ENCODE measurements at regions not wholly inside any gene's neighbourhood (a gene's known extent, or its start where the extent isn't known, plus 50 kb on each side); places are given as distances from the start of the nearest gene placed in this dataset.
A peak's percentile ranks its signal among the peaks of the same experiment; 100 is the strongest.

DNA sequence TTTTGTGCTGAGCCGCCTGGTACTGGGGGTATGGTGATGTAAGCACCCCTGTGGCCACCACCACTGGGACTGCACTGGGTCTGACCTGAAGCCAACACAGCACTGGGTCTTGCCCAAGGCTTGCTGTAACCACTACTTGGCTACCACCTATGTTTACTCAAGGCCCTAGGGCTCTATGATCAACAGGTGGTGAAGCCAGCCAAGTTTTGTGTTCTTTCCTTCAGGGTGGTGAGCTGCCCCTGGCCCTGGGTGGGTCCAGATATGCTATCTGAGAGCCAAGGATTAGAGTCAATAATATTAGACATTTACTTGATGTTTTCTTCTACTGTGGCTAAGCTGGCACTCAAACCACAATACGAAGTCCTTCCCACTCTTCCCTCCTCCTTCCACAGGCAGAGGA, 55.1 kb upstream of the PAGE4 start:
- DNase-seq, result no peak

DNA sequence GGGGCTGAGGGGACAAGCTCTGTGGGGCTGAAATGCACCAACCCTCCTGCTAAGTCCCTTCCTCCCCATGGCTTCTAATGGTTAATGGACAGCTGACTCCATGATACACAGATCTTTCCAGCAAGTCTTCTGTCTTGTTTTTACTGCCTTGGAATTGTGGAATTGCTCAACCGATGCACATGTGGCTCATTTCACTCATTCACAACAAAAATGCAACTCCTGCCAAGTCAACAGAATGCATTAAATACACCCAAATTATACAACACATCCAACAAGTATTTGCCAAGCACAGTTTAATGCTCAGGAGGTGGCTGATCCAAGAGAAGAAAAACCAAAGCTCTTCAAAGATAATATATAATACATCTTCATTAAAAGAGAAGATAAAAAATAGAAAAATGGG, 61.9 kb upstream of the PAGE4 start:
- no peak for DNase-seq

DNA sequence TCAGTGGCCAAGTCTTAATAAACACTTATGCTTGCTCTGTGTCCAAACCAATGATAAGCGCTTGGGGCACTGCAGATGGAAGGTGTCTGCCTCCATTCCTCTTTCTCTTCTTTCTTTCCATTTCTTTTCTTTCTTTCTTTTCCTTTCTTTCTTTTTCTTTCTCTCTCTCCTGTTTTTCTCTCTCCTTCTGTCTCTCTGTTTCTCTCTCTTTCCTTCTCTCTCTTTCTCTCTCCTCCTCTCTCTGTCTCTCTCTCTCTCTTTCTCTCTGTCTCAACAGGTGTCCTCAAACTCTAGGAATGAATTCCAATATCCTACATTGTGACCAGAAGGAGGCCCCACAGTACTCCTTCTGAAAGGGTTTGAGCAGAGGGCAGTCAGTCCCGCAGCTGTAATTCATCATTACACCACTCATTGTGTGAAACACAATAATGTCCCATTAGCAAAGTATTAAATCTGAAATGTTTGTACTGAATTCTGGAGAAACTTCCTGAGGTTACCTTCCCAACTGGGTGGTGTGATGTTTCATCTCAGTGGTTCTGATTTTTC, 66.5 kb upstream of the PAGE1 start:
- no peak for DNase-seq

GRCh38 chrX:49761481-49761880, 65.7 kb upstream of the PAGE1 start:
- peak; percentile 23 for DNase-seq

- no peak for DNase-seq
Observed at GRCh38 chrX:49760290-49760890, 64.6 kb upstream of the PAGE1 start.

- DNase-seq, result no peak
Observed at GRCh38 chrX:49756692-49757091, 60.9 kb upstream of the PAGE1 start.

DNA sequence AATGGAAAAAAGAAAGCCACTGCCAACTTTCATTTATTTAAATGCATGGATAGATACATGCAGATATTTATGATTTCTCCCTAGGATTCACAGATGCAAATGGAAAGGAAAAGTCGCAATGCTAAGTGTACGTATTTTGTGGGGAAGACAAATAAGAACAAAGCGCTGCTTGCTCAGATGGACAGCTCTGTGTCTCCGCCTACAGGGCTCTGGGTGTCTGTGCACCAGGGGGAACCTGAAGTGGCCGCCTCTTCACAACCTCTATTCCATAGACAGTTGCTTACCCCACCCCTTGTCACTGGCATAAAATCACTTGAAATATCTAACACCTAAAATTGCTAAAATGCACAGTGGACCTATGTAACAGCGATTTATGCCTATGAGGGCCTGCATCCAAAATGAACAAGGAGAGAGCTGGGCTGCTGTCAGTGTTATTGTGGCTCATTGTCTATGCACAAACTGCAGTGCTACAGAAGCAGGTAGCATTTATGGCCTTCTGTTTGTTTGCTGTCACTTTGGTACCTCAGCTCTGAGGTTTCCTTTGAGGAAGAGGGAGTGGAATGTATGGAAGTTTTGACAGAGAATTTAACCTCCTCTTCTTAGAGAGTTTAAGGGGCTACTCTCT, 58.6 kb upstream of the PAGE1 start:
- peak; percentile 54 for DNase-seq

DNA sequence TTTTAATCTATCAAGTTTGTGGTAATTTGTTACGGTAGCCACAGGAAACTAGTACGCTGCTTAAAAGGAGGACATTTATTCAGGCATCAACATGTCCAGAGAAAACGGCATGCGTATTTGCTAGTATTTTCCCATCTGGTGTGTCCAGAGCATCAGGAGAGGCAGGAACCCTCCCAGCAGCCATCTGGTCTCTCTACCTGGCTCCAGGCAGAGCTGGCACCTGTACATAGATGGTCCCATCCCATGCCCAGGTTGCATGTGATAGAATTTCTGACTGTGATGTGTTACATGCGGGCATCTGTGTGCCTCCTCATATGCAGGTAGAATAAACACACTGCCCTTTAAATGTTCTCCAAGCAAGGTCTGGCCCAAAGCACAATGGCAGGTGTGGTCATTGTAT, 57.9 kb upstream of the PAGE1 start:
- no peak for DNase-seq

- no peak for DNase-seq
Observed at GRCh38 chrX:49748211-49748956, 52.6 kb upstream of the PAGE1 start.

GRCh38 chrX:49746306-49746705, 50.5 kb upstream of the PAGE1 start:
- DNase-seq, result no peak

Measured in CD4-positive, alpha-beta T cell treated with Interleukin-12 subunit alpha and Interleukin-12 subunit beta, for 1 hour (primary cell).